H9 (cell line): ENCODE measurements at regions not wholly inside any gene's neighbourhood (a gene's known extent, or its start where the extent isn't known, plus 50 kb on each side); places are given as distances from the start of the nearest gene placed in this dataset.

Experiments used
- DNase-seq: peaks from one replicate; pipeline ENCODE4 v3.0.0-alpha.2; 2017
- H2AFZ ChIP-seq: one replicate; pipeline ENCODE4 v1.6.1; 2013; ENCODE audit warnings: mild to moderate bottlenecking, low read length, control low read depth, moderate library complexity
- H2AK5ac ChIP-seq: 2 replicates; pipeline ENCODE4 v1.6.1; 2013; ENCODE audit warnings: low read length, control low read depth, mixed read lengths; ENCODE audit not compliant: insufficient read length
- H2BK120ac ChIP-seq: one replicate; pipeline ENCODE4 v1.6.1; 2013; ENCODE audit warnings: low read depth, mild to moderate bottlenecking, low read length, control low read depth, inconsistent platforms; ENCODE audit not compliant: poor library complexity, severe bottlenecking
- H2BK12ac ChIP-seq: 2 replicates; pipeline ENCODE4 v1.6.1; 2013; ENCODE audit warnings: low read length, control low read depth, mixed read lengths, low read depth; ENCODE audit not compliant: insufficient read length
- H2BK15ac ChIP-seq: 2 replicates; pipeline ENCODE4 v1.6.1; 2013; ENCODE audit warnings: low read depth, low read length, control low read depth
- H2BK20ac ChIP-seq: one replicate; pipeline ENCODE4 v1.6.1; 2013; ENCODE audit warnings: low read depth, mild to moderate bottlenecking, low read length, control low read depth, inconsistent platforms; ENCODE audit not compliant: poor library complexity, severe bottlenecking
- H2BK5ac ChIP-seq: 2 replicates; pipeline ENCODE4 v1.6.1; 2013; ENCODE audit warnings: low read length, control low read depth, mixed read lengths; ENCODE audit not compliant: insufficient read length
- H3K14ac ChIP-seq: 2 replicates; pipeline ENCODE4 v1.6.1; 2013; ENCODE audit warnings: low read length, control low read depth; ENCODE audit not compliant: insufficient read depth
- H3K18ac ChIP-seq: 2 replicates; pipeline ENCODE4 v1.6.1; 2013; ENCODE audit warnings: low read depth, mild to moderate bottlenecking, mixed read lengths, low read length, control low read depth; ENCODE audit not compliant: insufficient read length
- H3K23ac ChIP-seq: 2 replicates; pipeline ENCODE4 v1.6.1; 2013; ENCODE audit warnings: low read length, control low read depth, mixed read lengths, low read depth; ENCODE audit not compliant: insufficient read length
- H3K23me2 ChIP-seq: 2 replicates; pipeline ENCODE4 v1.6.1; 2013; ENCODE audit warnings: low read depth, mild to moderate bottlenecking, mixed read lengths, low read length, control low read depth; ENCODE audit not compliant: insufficient read length, poor library complexity, severe bottlenecking
- H3K27ac ChIP-seq: 2 replicates; pipeline ENCODE4 v1.5.1; 2013; ENCODE audit warnings: low read length, control low read depth, mixed read lengths, low read depth; ENCODE audit not compliant: insufficient read length
- H3K27me3 ChIP-seq: 2 replicates; pipeline ENCODE4 v1.6.1; 2013; ENCODE audit warnings: low read length, control low read depth, inconsistent platforms; ENCODE audit not compliant: insufficient read depth
- H3K4ac ChIP-seq: 2 replicates; pipeline ENCODE4 v1.6.1; 2013; ENCODE audit warnings: low read depth, mild to moderate bottlenecking, control low read depth, inconsistent platforms, low read length, moderate library complexity
- H3K4me1 ChIP-seq: 2 replicates; pipeline ENCODE4 v1.6.1; 2013; ENCODE audit warnings: low read length, control low read depth, inconsistent platforms; ENCODE audit not compliant: insufficient read depth
- H3K4me2 ChIP-seq: 2 replicates; pipeline ENCODE4 v1.6.1; 2013; ENCODE audit warnings: low read length, control low read depth, mixed read lengths; ENCODE audit not compliant: insufficient read length, insufficient read depth
- H3K56ac ChIP-seq: 2 replicates; pipeline ENCODE4 v1.6.1; 2013; ENCODE audit warnings: low read depth, mild to moderate bottlenecking, mixed read lengths, low read length, control low read depth; ENCODE audit not compliant: insufficient read length
- H3K79me1 ChIP-seq: 2 replicates; pipeline ENCODE4 v1.6.1; 2013; ENCODE audit warnings: low read depth, mild to moderate bottlenecking, moderate library complexity, low read length, control low read depth, inconsistent platforms; ENCODE audit not compliant: insufficient read depth, poor library complexity, severe bottlenecking
- H3K79me2 ChIP-seq: 2 replicates; pipeline ENCODE4 v1.6.1; 2013; ENCODE audit warnings: low read length, control low read depth, inconsistent platforms; ENCODE audit not compliant: insufficient read depth
- H3K9ac ChIP-seq: 2 replicates; pipeline ENCODE4 v1.6.1; 2013; ENCODE audit warnings: low read length, control low read depth, mixed read lengths; ENCODE audit not compliant: insufficient read length; ENCODE audit errors: extremely low read depth
- H3K9me3 ChIP-seq: one replicate; pipeline ENCODE4 v1.6.1; 2013; ENCODE audit warnings: low read depth, low read length, inconsistent platforms; ENCODE audit not compliant: control insufficient read depth
- H3T11ph ChIP-seq: one replicate; pipeline ENCODE4 v1.6.1; 2013; ENCODE audit warnings: mild to moderate bottlenecking, low read length, control low read depth, inconsistent platforms
- H4K20me1 ChIP-seq: one replicate; pipeline ENCODE4 v1.6.1; 2013; ENCODE audit not compliant: control insufficient read depth, insufficient read length, insufficient read depth
- H4K5ac ChIP-seq: 2 replicates; pipeline ENCODE4 v1.6.1; 2013; ENCODE audit warnings: low read depth, mild to moderate bottlenecking, mixed read lengths, low read length, control low read depth; ENCODE audit not compliant: insufficient read length
- H4K8ac ChIP-seq: replicated peaks from 2 replicates; pipeline ENCODE4 v1.6.1; 2013; ENCODE audit warnings: low read length, control low read depth, mixed read lengths, low read depth; ENCODE audit not compliant: insufficient read length
- H4K91ac ChIP-seq: 2 replicates; pipeline ENCODE4 v1.6.1; 2013; ENCODE audit warnings: low read depth, mild to moderate bottlenecking, moderate library complexity, mixed read lengths, low read length, control low read depth; ENCODE audit not compliant: insufficient read length
- H3K27ac Mint-ChIP-seq, 3 experiments: 2 replicates in 2 of 3; 3 replicates in 1 of 3; pipeline ENCODE4 v1.8.0; 2020 to 2021; ENCODE audit warnings: mixed read lengths in 3 of 3, mild to moderate bottlenecking in 1 of 3, moderate library complexity in 1 of 3
- H3K27me3 Mint-ChIP-seq: 2 replicates; pipeline ENCODE4 v1.8.0; 2021; ENCODE audit warnings: low read depth, mild to moderate bottlenecking, moderate library complexity, mixed read lengths
- H3K36me3 Mint-ChIP-seq, 3 experiments: 2 replicates in 2 of 3; 3 replicates in 1 of 3; pipeline ENCODE4 v1.8.0; 2020 to 2021; ENCODE audit warnings: low read depth in 3 of 3, mixed read lengths in 3 of 3; ENCODE audit not compliant: insufficient read depth in 1 of 3
- H3K4me1 Mint-ChIP-seq, 2 experiments: 2 replicates each; pipeline ENCODE4 v1.8.0; 2020; ENCODE audit warnings: mixed read lengths in 2 of 2
- H3K4me3 Mint-ChIP-seq, 2 experiments: 2 replicates in 1 of 2; 3 replicates in 1 of 2; pipeline ENCODE4 v1.8.0; 2020 to 2021; ENCODE audit warnings: mild to moderate bottlenecking in 2 of 2, mixed read lengths in 2 of 2, moderate library complexity in 1 of 2
- H3K9me3 Mint-ChIP-seq, 2 experiments: 2 replicates in 1 of 2; 3 replicates in 1 of 2; pipeline ENCODE4 v1.8.0; 2020; ENCODE audit warnings: mild to moderate bottlenecking in 2 of 2, mixed read lengths in 2 of 2, moderate library complexity in 1 of 2
- CTCF ChIP-seq: fragments of 200-600 bp; sonication (generic); conservative IDR thresholded peaks from 3 replicates; pipeline ENCODE4 v1.8.0; 2021; ENCODE audit warnings: antibody characterized with exemption, mild to moderate bottlenecking
- WGBS: extraction: QIAGEN DNeasy Blood & Tissue Kit; methylation state at CpG from one replicate; pipeline ENCODE4 v1.1.7; 2013; ENCODE audit warnings: missing lambda C conversion rate, low lambda C conversion rate, mixed read lengths; ENCODE audit not compliant: insufficient read length; ENCODE audit errors: extremely low coverage; 5-methylcytosine and 5-hydroxymethylcytosine counted together

DNA sequence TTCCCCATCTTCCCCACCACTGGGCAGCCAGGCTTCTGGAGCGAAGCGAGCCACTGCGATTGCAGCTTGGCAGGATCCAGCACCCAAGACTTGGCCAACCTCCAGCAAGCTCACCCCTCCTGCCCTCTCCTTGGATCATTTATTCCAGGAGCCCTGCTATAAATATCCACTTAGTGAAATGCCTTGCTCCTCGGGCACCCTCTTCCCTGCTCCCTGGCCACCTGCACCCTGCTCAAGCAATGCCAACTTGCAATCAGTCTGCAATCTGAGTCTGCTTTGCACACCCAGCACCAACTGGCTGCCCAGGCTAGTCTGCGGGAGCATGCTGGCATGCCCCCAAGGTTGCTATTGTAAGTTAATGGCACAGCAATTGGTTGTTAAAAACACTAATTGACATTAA is 666.0 kb downstream of the MED13L start:
- Histone ChIP-seq H4K5ac (no peak overlapping the region), H2BK5ac (no peak overlapping the region), H3K4ac (no peak overlapping the region), H3K56ac (no peak overlapping the region), H3K27ac (no peak overlapping the region), H3K4me2 (no peak overlapping the region), H3K18ac (no peak overlapping the region), H4K8ac (no peak overlapping the region), H4K20me1 (no peaks in the 10 kb centered on the region), H3K9me3 (no peaks in the 10 kb centered on the region), H4K91ac (no peak overlapping the region), H2BK12ac (no peak overlapping the region), H2AFZ (no peak overlapping the region), H2BK20ac (no peak overlapping the region), H3K27me3 (no peaks in the 10 kb centered on the region; the same call in 1 of the 2 replicates), H3K23me2 (no peaks in the 10 kb centered on the region), H3K9ac (no peak overlapping the region), H2AK5ac (no peak overlapping the region), H3K4me1 (no peaks in the 10 kb centered on the region), H3T11ph (no peak overlapping the region), H2BK120ac (no peak overlapping the region), H3K79me2 (no peaks in the 10 kb centered on the region), H3K14ac (no peak overlapping the region), H2BK15ac (no peak overlapping the region), H3K79me1 (no peaks in the 10 kb centered on the region), H3K23ac (no peak overlapping the region)
- no peak for DNase-seq
- H3K9me3 Mint-ChIP-seq: peaks cover 0 to 5% of the 10 kb centered on the region in 2 experiments; a peak in 1 of 5 replicates
- H3K36me3 Mint-ChIP-seq: no peaks in the 10 kb centered on the region
- TF ChIP-seq CTCF: no peak
- no peak overlapping the region for H3K27ac Mint-ChIP-seq
- H3K4me1 Mint-ChIP-seq: 0 out of 4 replicates have a peak, but pooled peaks cover 0 to 4% of the 10 kb centered on the region in 2 experiments
- peaks cover 14% of the 10 kb centered on the region for H3K27me3 Mint-ChIP-seq
- no peak overlapping the region for H3K4me3 Mint-ChIP-seq
- no CpG with 5 or more reads among the region's 5 CpGs for WGBS
